Neural progenitor cell (in vitro differentiated cells): ENCODE measurements at regions not wholly inside any gene's neighbourhood (a gene's known extent, or its start where the extent isn't known, plus 50 kb on each side); places are given as distances from the start of the nearest gene placed in this dataset.

Experiments
- DNase-seq: peaks from one replicate; pipeline ENCODE4 v3.0.0-alpha.2; 2016; ENCODE audit warnings: low spot score
- H2AFZ ChIP-seq: fragments of 200-600 bp; sonication (generic); replicated peaks from 2 replicates; pipeline ENCODE4 v1.6.1; 2016; ENCODE audit warnings: antibody characterized with exemption
- H3F3A ChIP-seq: fragments of 200-600 bp; sonication (generic); 2 replicates; pipeline ENCODE4 v1.6.1; 2016; ENCODE audit warnings: antibody characterized with exemption, low read depth
- H3K27ac ChIP-seq: fragments of 200-600 bp; sonication (generic); 2 replicates; pipeline ENCODE4 v1.5.1; 2016; ENCODE audit warnings: mild to moderate bottlenecking
- H3K27me3 ChIP-seq: fragments of 200-600 bp; sonication (generic); 2 replicates; pipeline ENCODE4 v1.6.1; 2016; ENCODE audit warnings: mild to moderate bottlenecking, moderate library complexity
- H3K36me3 ChIP-seq: fragments of 200-600 bp; sonication (generic); 2 replicates; pipeline ENCODE4 v1.5.1; 2016
- H3K4me1 ChIP-seq: fragments of 200-600 bp; sonication (generic); 2 replicates; pipeline ENCODE4 v1.6.1; 2016; ENCODE audit warnings: mixed run types
- H3K4me2 ChIP-seq: fragments of 200-600 bp; sonication (generic); 2 replicates; pipeline ENCODE4 v1.6.1; 2016
- H3K4me3 ChIP-seq: fragments of 200-600 bp; sonication (generic); 2 replicates; pipeline ENCODE4 v1.5.1; 2016
- H3K79me2 ChIP-seq: fragments of 200-600 bp; sonication (generic); 2 replicates; pipeline ENCODE4 v1.6.1; 2016; ENCODE audit warnings: low read depth
- H3K9ac ChIP-seq: fragments of 200-600 bp; sonication (generic); 2 replicates; pipeline ENCODE4 v1.6.1; 2016
- H3K9me3 ChIP-seq: fragments of 200-600 bp; sonication (generic); 2 replicates; pipeline ENCODE4 v1.5.1; 2016; ENCODE audit warnings: low read depth
- H4K20me1 ChIP-seq: fragments of 200-600 bp; sonication (generic); 2 replicates; pipeline ENCODE4 v1.6.1; 2016; ENCODE audit warnings: low read depth
- H3K27ac Mint-ChIP-seq: 3 replicates; pipeline ENCODE4 v1.8.0; 2021; ENCODE audit warnings: mixed read lengths
- H3K27me3 Mint-ChIP-seq: 2 replicates; pipeline ENCODE4 v1.8.0; 2022; ENCODE audit warnings: low read depth, mild to moderate bottlenecking, inconsistent platforms, moderate library complexity, mixed read lengths; ENCODE audit not compliant: insufficient read depth
- H3K36me3 Mint-ChIP-seq: 3 replicates; pipeline ENCODE4 v1.8.0; 2021; ENCODE audit warnings: mixed read lengths
- H3K4me1 Mint-ChIP-seq: 3 replicates; pipeline ENCODE4 v1.8.0; 2021; ENCODE audit warnings: mixed read lengths
- H3K4me3 Mint-ChIP-seq: 3 replicates; pipeline ENCODE4 v1.8.0; 2021; ENCODE audit warnings: mild to moderate bottlenecking, moderate library complexity, mixed read lengths
- H3K9me3 Mint-ChIP-seq: 3 replicates; pipeline ENCODE4 v1.8.0; 2020; ENCODE audit warnings: mixed read lengths
- EZH2 ChIP-seq: fragments of 200-600 bp; sonication (generic); IDR thresholded peaks from 2 replicates; pipeline ENCODE4 v1.6.1; 2017; ENCODE audit warnings: antibody characterized with exemption, mild to moderate bottlenecking, moderate library complexity
- EZH2phosphoT487 ChIP-seq: fragments of 200-600 bp; sonication (generic); IDR thresholded peaks from 2 replicates; pipeline ENCODE4 v1.6.1; 2017; ENCODE audit warnings: antibody characterized with exemption
- TF ChIP-seq, protein P1 (sequence below): fragments of 200-600 bp; sonication (generic); IDR thresholded peaks from 2 replicates; pipeline ENCODE4 v1.5.1; 2017; ENCODE audit warnings: antibody characterized with exemption, mild to moderate bottlenecking

DNA sequence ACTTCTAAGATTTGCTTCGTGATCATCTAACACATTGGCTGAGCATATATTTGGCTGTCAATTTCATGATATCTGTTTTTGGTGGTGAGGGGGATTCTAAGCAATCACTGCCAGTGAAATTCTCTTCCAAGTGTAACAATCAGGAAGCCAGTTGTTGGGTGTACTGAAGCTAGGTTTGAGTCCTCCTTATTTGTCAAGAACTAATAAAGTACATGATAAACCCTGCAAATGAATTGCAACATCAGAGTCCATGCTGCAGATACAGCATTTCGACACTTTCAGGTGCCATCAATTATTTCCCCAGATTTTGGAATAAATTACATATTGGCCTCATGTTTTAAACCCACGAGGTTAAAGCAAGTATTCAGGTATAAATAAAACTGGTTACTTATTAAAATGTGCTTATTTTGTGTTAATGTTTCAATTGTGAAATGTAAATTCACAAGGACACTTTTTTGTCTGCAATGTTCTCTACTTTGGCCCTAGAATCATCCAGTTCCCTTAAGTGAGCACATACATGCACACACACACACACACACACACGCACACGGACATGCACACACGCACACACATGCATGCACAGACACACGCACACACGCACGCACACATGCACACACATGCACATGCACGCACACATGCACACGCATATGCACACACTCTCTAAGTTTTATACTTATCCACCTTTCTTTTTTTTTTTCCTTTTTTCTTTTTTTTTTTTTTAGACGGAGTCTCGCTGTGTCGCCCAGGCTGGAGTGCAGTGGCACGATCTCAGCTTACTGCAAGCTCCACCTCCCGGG lies 510.2 kb upstream of the KLF6 start:
- Histone ChIP-seq H3K4me3 (no peak overlapping the region), H3K36me3 (no peaks in the 10 kb centered on the region), H3K4me1 (no peaks in the 10 kb centered on the region), H3F3A (no peaks in the 10 kb centered on the region), H2AFZ (no peak overlapping the region), H3K27me3 (no peaks in the 10 kb centered on the region), H3K4me2 (no peak overlapping the region), H3K27ac (no peak overlapping the region), H3K9me3 (no peaks in the 10 kb centered on the region), H4K20me1 (no peaks in the 10 kb centered on the region), H3K9ac (no peak overlapping the region), H3K79me2 (no peaks in the 10 kb centered on the region)
- DNase-seq = no peak
- Mint-ChIP-seq H3K27ac (no peak overlapping the region), H3K27me3 (no peaks in the 10 kb centered on the region), H3K4me3 (no peak overlapping the region), H3K4me1 (peaks cover 12% of the 10 kb centered on the region), H3K9me3 (no peaks in the 10 kb centered on the region), H3K36me3 (no peaks in the 10 kb centered on the region)
- TF ChIP-seq, protein P1, sequence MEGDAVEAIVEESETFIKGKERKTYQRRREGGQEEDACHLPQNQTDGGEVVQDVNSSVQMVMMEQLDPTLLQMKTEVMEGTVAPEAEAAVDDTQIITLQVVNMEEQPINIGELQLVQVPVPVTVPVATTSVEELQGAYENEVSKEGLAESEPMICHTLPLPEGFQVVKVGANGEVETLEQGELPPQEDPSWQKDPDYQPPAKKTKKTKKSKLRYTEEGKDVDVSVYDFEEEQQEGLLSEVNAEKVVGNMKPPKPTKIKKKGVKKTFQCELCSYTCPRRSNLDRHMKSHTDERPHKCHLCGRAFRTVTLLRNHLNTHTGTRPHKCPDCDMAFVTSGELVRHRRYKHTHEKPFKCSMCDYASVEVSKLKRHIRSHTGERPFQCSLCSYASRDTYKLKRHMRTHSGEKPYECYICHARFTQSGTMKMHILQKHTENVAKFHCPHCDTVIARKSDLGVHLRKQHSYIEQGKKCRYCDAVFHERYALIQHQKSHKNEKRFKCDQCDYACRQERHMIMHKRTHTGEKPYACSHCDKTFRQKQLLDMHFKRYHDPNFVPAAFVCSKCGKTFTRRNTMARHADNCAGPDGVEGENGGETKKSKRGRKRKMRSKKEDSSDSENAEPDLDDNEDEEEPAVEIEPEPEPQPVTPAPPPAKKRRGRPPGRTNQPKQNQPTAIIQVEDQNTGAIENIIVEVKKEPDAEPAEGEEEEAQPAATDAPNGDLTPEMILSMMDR = no peak
- no peak for TF ChIP-seq EZH2phosphoT487
- TF ChIP-seq EZH2 = no peak

DNA sequence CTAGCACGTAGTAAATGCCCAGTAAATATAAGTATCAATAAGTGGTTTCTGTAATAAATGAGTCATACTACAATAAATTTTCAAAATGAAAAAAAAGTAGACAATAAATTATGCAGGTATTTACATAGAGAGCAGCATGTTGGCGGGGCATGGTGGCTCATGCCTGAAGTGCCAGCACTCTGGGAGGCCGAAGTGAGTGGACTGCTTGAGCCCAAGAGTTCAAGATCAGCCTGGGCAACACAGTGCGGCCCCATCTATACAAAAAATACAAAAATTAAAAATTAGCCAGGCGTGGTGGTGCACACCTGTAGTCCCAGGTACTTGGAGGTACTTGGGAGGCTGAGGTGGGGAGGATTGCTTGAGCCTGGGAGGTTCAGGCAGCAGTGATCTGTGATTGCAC lies 509.3 kb upstream of the KLF6 start:
- Histone ChIP-seq H3K36me3 (no peaks in the 10 kb centered on the region), H3K27ac (no peak overlapping the region), H3K9me3 (no peaks in the 10 kb centered on the region), H3K4me1 (no peaks in the 10 kb centered on the region), H3K79me2 (no peaks in the 10 kb centered on the region), H3F3A (no peaks in the 10 kb centered on the region), H2AFZ (no peak overlapping the region), H4K20me1 (no peaks in the 10 kb centered on the region), H3K27me3 (no peaks in the 10 kb centered on the region), H3K4me2 (no peak overlapping the region), H3K4me3 (no peak overlapping the region), H3K9ac (no peak overlapping the region)
- peaks cover 12% of the 10 kb centered on the region for H3K4me1 Mint-ChIP-seq
- no peak for DNase-seq
- no peaks in the 10 kb centered on the region for H3K27me3 Mint-ChIP-seq
- no peak overlapping the region for H3K27ac Mint-ChIP-seq
- TF ChIP-seq EZH2phosphoT487 (no peak), EZH2 (no peak)
- TF ChIP-seq, protein P1 = no peak
- no peak overlapping the region for H3K4me3 Mint-ChIP-seq
- no peaks in the 10 kb centered on the region for H3K9me3 Mint-ChIP-seq
- no peaks in the 10 kb centered on the region for H3K36me3 Mint-ChIP-seq

DNA sequence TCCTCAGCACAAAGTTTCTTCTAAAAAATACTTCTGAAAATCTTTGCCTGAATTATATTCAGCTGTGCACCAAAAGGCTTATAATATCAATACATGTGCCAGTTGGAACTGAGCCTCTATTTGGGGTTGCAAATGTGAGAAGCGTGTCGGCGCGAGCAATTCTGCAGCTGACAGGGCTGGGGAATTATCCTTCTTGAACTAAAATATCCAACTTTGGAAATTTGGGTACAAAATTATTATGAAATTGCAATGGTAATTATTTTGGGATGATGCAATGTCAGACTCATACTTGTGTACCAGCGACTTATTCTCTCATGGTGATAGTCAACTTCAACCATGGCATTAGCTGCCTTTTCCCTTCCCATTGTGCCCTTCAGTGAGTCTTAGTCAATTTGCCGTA lies 507.0 kb upstream of the KLF6 start:
- Mint-ChIP-seq H3K27ac (no peak overlapping the region), H3K4me3 (no peak overlapping the region), H3K4me1 (peaks cover 12% of the 10 kb centered on the region), H3K9me3 (no peaks in the 10 kb centered on the region), H3K27me3 (no peaks in the 10 kb centered on the region), H3K36me3 (no peaks in the 10 kb centered on the region)
- Histone ChIP-seq H3K9ac (no peak overlapping the region), H4K20me1 (no peaks in the 10 kb centered on the region), H3K27me3 (no peaks in the 10 kb centered on the region), H3K4me2 (no peak overlapping the region), H3K27ac (no peak overlapping the region), H3K9me3 (no peaks in the 10 kb centered on the region), H3K36me3 (no peaks in the 10 kb centered on the region), H2AFZ (no peak overlapping the region), H3K79me2 (no peaks in the 10 kb centered on the region), H3K4me3 (no peak overlapping the region), H3F3A (no peaks in the 10 kb centered on the region), H3K4me1 (peaks cover 3% of the 10 kb centered on the region)
- no peak for TF ChIP-seq EZH2
- TF ChIP-seq EZH2phosphoT487 = no peak
- TF ChIP-seq, protein P1 = no peak
- no peak for DNase-seq
